ENCODE measurements at regions not wholly inside any gene's neighbourhood (a gene's known extent, or its start where the extent isn't known, plus 50 kb on each side); places are given as distances from the start of the nearest gene placed in this dataset.
"Not testable (repeated sequence)": the region's sequence is repeated elsewhere in the genome, so short reads cannot be mapped to it uniquely, and the experiment has no call there.

DNA sequence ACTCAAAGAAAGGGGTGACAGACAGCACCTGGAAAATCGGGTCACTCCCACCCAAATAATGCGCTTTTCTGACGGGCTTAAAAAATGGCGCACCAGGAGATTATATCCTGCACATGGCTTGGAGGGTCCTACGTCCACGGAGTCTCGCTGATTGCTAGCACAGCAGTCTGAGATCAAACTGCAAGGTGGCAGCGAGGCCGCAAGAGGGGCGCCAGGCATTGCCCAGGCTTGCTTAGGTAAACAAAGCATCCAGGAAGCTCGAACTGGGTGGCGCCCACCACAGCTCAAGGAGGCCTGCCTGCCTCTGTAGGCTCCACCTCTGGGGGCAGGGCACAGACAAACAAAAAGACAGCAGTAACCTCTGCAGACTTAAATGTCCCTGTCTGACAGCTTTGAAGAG is 741.5 kb downstream of the BCKDHB start:
- TF ChIP-seq POLR2A (IDR thresholded peaks at IDR 0.05) = not testable (repeated sequence)
- TF ChIP-seq, protein P1, sequence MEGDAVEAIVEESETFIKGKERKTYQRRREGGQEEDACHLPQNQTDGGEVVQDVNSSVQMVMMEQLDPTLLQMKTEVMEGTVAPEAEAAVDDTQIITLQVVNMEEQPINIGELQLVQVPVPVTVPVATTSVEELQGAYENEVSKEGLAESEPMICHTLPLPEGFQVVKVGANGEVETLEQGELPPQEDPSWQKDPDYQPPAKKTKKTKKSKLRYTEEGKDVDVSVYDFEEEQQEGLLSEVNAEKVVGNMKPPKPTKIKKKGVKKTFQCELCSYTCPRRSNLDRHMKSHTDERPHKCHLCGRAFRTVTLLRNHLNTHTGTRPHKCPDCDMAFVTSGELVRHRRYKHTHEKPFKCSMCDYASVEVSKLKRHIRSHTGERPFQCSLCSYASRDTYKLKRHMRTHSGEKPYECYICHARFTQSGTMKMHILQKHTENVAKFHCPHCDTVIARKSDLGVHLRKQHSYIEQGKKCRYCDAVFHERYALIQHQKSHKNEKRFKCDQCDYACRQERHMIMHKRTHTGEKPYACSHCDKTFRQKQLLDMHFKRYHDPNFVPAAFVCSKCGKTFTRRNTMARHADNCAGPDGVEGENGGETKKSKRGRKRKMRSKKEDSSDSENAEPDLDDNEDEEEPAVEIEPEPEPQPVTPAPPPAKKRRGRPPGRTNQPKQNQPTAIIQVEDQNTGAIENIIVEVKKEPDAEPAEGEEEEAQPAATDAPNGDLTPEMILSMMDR (IDR thresholded peaks at IDR 0.05) = not testable (repeated sequence)

All from prostate gland (tissue), 2 donors.